ENCODE measurements at regions not wholly inside any gene's neighbourhood (a gene's known extent, or its start where the extent isn't known, plus 50 kb on each side); places are given as distances from the start of the nearest gene placed in this dataset.

DNA sequence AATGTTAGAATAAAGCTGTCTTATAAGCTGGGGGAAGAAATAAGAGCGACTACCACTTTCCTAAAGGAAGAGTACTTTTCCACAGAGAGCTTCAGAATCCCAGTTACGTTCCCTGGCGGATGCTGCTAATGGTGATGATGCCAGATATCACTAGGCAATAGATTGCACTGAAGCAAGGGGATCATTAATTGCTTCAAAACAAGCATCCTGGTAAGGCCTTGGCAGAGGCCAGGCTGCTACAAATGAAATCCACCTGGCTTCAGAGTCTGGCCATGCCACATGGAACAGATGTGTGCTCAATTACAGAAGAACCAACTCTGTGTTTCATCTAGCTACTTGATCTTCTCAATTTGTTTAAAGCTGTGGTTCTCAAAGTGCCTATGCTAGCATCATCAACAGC, 129.2 kb upstream of the IL12A start:
- TF ChIP-seq, protein P1, sequence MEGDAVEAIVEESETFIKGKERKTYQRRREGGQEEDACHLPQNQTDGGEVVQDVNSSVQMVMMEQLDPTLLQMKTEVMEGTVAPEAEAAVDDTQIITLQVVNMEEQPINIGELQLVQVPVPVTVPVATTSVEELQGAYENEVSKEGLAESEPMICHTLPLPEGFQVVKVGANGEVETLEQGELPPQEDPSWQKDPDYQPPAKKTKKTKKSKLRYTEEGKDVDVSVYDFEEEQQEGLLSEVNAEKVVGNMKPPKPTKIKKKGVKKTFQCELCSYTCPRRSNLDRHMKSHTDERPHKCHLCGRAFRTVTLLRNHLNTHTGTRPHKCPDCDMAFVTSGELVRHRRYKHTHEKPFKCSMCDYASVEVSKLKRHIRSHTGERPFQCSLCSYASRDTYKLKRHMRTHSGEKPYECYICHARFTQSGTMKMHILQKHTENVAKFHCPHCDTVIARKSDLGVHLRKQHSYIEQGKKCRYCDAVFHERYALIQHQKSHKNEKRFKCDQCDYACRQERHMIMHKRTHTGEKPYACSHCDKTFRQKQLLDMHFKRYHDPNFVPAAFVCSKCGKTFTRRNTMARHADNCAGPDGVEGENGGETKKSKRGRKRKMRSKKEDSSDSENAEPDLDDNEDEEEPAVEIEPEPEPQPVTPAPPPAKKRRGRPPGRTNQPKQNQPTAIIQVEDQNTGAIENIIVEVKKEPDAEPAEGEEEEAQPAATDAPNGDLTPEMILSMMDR (IDR thresholded peaks at IDR 0.05), result no peak
- no peaks in the 10 kb centered on the region for H3K36me3 ChIP-seq
- H3K27me3 ChIP-seq, result no peaks in the 10 kb centered on the region
- H3K4me1 ChIP-seq (ENCODE audit: control insufficient read depth in 1 of 2, insufficient read depth in 1 of 2, low read depth in 1 of 2, low read length in 1 of 2), result peaks cover 0 to 29% of the 10 kb centered on the region in 2 experiments
- H3K27ac ChIP-seq, result no peak overlapping the region
- H3K4me3 ChIP-seq (ENCODE audit: low read depth in 1 of 2, low read length in 1 of 2), result no peak overlapping the region
- no peaks in the 10 kb centered on the region for H3K9me3 ChIP-seq

DNA sequence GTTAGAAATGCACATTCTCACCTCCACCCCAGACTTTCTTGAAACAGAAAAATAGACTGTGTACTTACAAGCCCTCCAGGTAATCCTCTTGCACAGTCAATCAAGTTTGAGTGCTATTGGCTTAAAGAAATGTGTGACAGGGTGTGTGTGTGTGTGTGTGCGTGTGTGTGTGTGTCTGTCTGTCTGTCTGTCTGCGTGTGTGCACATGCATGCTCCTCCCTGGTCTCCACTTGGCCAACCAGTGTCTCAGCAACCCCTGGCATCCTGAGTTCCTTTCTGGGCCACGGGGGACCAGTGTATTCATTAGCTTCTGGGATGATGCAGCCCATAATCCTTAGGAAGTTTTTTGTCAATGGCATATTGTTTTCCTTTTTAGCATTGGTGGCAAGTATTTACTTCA, 128.8 kb upstream of the IL12A start:
- no peaks in the 10 kb centered on the region for H3K27me3 ChIP-seq
- no peaks in the 10 kb centered on the region for H3K36me3 ChIP-seq
- no peaks in the 10 kb centered on the region for H3K9me3 ChIP-seq
- no peak overlapping the region for H3K27ac ChIP-seq
- H3K4me3 ChIP-seq (ENCODE audit: low read depth in 1 of 2, low read length in 1 of 2), result no peak overlapping the region
- peaks cover 0 to 25% of the 10 kb centered on the region in 2 experiments for H3K4me1 ChIP-seq (ENCODE audit: control insufficient read depth in 1 of 2, insufficient read depth in 1 of 2, low read depth in 1 of 2, low read length in 1 of 2)
- TF ChIP-seq, protein P1 (IDR thresholded peaks at IDR 0.05), result no peak

DNA sequence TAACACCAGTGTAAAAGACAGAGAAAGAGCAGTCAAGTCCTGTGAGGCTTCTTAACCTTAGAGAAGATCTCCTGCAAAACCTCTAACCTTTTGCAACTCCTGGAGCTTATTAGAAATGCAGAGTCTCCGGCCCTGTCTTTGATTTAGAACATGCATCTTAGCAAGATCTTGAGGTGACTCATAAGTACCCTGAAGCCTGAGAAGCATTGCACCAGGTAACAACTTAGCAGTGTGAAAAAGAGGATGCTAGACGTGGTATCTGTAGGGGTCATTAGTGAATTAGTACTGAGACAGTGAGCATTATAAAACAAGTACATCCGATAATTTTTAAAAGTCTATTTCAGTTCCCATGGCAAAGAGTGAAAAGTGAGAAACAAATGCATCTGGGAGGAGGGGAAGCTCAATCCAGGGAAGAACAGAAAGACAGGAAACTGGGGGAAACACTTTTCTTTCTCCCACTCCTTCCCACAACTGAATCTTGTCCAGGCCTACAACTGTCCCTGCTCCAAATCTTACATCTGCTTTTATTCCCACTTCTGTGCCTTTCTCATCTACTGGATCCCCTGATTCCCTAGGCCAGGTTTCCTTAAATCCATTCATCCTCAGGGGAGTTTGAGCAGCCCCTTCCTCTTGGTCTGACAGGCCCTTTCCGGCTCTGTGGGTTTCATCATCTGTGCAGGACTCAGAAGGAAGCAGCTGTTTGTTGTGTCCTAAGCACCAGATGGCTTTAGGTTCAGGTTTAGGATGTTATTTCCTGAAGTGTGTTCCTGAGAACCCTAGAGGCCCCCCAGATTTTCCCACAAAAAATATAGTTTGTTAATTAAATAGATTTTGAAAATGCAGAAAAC, 128.1 kb upstream of the IL12A start:
- Histone ChIP-seq H3K4me1 (ENCODE audit: control insufficient read depth in 1 of 2, insufficient read depth in 1 of 2, low read depth in 1 of 2, low read length in 1 of 2) (peaks cover 0 to 23% of the 10 kb centered on the region in 2 experiments), H3K27ac (no peak overlapping the region), H3K27me3 (no peaks in the 10 kb centered on the region), H3K36me3 (no peaks in the 10 kb centered on the region), H3K9me3 (no peaks in the 10 kb centered on the region), H3K4me3 (ENCODE audit: low read depth in 1 of 2, low read length in 1 of 2) (no peak overlapping the region)
- TF ChIP-seq, protein P1 (IDR thresholded peaks at IDR 0.05), result no peak

DNA sequence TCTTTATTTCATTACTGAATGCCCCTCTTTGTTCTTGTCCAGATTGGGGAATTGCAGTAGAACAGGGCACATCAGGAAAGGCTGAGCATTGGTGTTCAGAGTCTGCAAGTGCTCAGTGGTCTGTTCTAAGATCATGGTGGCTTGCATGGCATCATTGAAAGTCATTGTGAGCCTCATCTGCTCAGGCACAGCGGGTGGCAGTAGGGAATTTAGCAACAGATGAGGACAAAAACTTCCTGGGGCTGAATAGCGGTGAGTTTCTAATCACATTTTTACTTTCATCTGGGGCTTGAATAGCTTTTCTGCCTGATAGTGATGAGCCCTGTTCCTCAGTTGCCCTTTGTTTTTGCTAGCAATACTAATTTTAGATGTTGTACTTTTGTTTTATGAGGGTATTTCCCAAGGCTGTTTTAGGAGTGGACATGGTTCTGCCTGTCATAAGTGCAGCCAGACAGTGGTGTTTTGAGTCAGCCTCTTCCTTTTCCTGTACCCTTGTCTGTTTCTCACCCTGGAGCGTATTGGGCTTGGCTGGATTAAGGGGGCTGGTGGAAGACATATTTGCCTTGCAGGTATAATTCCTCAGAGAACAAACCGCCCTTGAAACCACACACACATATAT, 127.2 kb upstream of the IL12A start:
- H3K4me3 ChIP-seq (ENCODE audit: low read depth in 1 of 2, low read length in 1 of 2), result no peak overlapping the region
- no peak overlapping the region for H3K27ac ChIP-seq
- no peaks in the 10 kb centered on the region for H3K36me3 ChIP-seq
- no peaks in the 10 kb centered on the region for H3K9me3 ChIP-seq
- TF ChIP-seq, protein P1 (IDR thresholded peaks at IDR 0.05), result no peak
- H3K27me3 ChIP-seq, result no peaks in the 10 kb centered on the region
- peaks cover 0 to 21% of the 10 kb centered on the region in 2 experiments for H3K4me1 ChIP-seq (ENCODE audit: control insufficient read depth in 1 of 2, insufficient read depth in 1 of 2, low read depth in 1 of 2, low read length in 1 of 2)

DNA sequence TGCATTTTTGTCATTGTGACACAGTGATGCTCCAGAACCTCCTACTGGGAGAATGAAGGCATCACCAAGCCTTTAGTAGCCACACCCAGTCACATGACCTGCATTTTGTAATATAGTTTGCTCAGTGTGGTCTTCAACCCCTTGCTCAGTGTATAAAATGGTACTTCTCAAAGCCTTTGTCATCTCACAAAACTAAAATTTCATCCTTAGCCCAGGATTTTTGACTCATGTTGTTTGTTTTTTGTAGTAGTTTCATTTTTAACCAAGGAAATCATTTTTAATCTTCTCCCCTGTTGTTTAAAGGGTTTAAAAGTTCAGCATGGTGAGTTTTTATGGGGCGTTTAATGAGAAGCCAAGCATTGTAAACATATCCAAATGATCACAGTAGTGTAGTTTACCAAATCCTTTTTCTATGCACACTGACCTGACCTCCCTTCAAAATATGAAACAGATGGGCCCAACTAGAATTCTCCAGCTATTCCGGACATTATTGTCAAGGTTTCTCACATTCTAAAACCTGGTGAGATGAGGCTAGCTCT, 123.5 kb upstream of the IL12A start:
- H3K36me3 ChIP-seq, result no peaks in the 10 kb centered on the region
- no peak overlapping the region for H3K27ac ChIP-seq
- no peaks in the 10 kb centered on the region for H3K27me3 ChIP-seq
- no peaks in the 10 kb centered on the region for H3K9me3 ChIP-seq
- TF ChIP-seq, protein P1 (IDR thresholded peaks at IDR 0.05), result no peak
- H3K4me3 ChIP-seq (ENCODE audit: low read depth in 1 of 2, low read length in 1 of 2), result no peak overlapping the region
- H3K4me1 ChIP-seq (ENCODE audit: control insufficient read depth in 1 of 2, insufficient read depth in 1 of 2, low read depth in 1 of 2, low read length in 1 of 2), result peaks cover 0 to 15% of the 10 kb centered on the region in 2 experiments

All from neutrophil (primary cell).